MCF 10A (cell line): ENCODE measurements at regions not wholly inside any gene's neighbourhood (a gene's known extent, or its start where the extent isn't known, plus 50 kb on each side); places are given as distances from the start of the nearest gene placed in this dataset.

Experiments used
- BruUV-seq: library from RNA; stranded (reverse); fragments of 400-500 nt; replicated peaks from 2 replicates; lab custom pipeline; 2021; lab: Mats Ljungman, UMichigan
- CTCF ChIA-PET: fragments of 300-600 bp; sonication (Branson Sonifier 250); formaldehyde crosslinking; extraction: SDS; loops from one replicate; lab custom pipeline; 2021; ENCODE audit warnings: antibody characterized with exemption, inconsistent platforms; lab: Yijun Ruan, JAX
- POLR2A ChIA-PET: fragments of 300-600, 350-650 bp; sonication (Branson Sonifier 250); formaldehyde crosslinking; extraction: SDS; loops from one replicate; lab custom pipeline; 2020; ENCODE audit warnings: antibody characterized with exemption, inconsistent platforms; lab: Yijun Ruan, JAX
- DNase-seq: peaks from one replicate; pipeline ENCODE4 v3.0.0-alpha.2; 2018; ENCODE audit not compliant: unreplicated experiment
- H3K27ac Mint-ChIP-seq: one replicate; pipeline ENCODE4 v1.8.0; 2022; ENCODE audit warnings: mild to moderate bottlenecking, low read depth, mixed read lengths; ENCODE audit not compliant: unreplicated experiment
- H3K27me3 Mint-ChIP-seq: one replicate; pipeline ENCODE4 v1.8.0; 2022; ENCODE audit warnings: mixed read lengths; ENCODE audit not compliant: insufficient read depth, unreplicated experiment
- H3K36me3 Mint-ChIP-seq: one replicate; pipeline ENCODE4 v1.8.0; 2022; ENCODE audit warnings: mild to moderate bottlenecking, moderate library complexity, mixed read lengths; ENCODE audit not compliant: insufficient read depth, unreplicated experiment
- H3K4me1 Mint-ChIP-seq: one replicate; pipeline ENCODE4 v1.8.0; 2022; ENCODE audit warnings: mixed read lengths; ENCODE audit not compliant: insufficient read depth, unreplicated experiment
- H3K4me3 Mint-ChIP-seq: one replicate; pipeline ENCODE4 v1.8.0; 2022; ENCODE audit warnings: mild to moderate bottlenecking, moderate library complexity, mixed read lengths; ENCODE audit not compliant: unreplicated experiment
- H3K9me3 Mint-ChIP-seq: one replicate; pipeline ENCODE4 v1.8.0; 2022; ENCODE audit warnings: mixed read lengths; ENCODE audit not compliant: unreplicated experiment
- intact Hi-C: fragments of 100-400 bp; cut with micrococcal nuclease; formaldehyde crosslinking; loops from 2 replicates; pipeline ENCODE4 v1.14.1; 2022
- TF ChIP-seq, protein P1 (sequence below): fragments of 200-600 bp; IDR thresholded peaks from one replicate; pipeline ENCODE4 v1.8.0; 2022; ENCODE audit warnings: antibody characterized with exemption, mild to moderate bottlenecking; ENCODE audit not compliant: unreplicated experiment

DNA sequence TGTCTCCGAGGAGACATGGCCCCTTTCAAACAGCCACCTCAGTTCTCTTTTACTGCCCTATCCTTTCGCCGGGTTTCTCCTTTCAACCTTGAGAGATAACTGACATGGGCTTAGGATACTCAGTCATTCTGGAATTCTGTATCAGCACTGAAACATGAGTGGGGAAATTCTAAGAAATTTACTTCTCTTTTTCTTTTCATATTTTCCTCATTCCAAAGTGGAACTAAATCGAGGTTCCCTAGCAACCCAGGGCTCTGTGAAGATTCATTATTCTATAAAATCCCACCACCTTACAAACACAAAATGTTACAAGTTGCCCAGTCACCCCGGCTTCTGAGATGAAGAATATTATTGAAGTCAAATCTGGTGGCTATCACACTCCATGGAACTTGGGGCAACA lies 319.2 kb downstream of the ENC1 start:
- no peak for DNase-seq
- CTCF ChIA-PET, result no interaction called here
- TF ChIP-seq, protein P1, sequence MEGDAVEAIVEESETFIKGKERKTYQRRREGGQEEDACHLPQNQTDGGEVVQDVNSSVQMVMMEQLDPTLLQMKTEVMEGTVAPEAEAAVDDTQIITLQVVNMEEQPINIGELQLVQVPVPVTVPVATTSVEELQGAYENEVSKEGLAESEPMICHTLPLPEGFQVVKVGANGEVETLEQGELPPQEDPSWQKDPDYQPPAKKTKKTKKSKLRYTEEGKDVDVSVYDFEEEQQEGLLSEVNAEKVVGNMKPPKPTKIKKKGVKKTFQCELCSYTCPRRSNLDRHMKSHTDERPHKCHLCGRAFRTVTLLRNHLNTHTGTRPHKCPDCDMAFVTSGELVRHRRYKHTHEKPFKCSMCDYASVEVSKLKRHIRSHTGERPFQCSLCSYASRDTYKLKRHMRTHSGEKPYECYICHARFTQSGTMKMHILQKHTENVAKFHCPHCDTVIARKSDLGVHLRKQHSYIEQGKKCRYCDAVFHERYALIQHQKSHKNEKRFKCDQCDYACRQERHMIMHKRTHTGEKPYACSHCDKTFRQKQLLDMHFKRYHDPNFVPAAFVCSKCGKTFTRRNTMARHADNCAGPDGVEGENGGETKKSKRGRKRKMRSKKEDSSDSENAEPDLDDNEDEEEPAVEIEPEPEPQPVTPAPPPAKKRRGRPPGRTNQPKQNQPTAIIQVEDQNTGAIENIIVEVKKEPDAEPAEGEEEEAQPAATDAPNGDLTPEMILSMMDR, result no peak
- Mint-ChIP-seq H3K27me3 (no peaks in the 10 kb centered on the region), H3K27ac (no peak overlapping the region), H3K36me3 (peaks cover 7% of the 10 kb centered on the region), H3K4me1 (peaks cover 25% of the 10 kb centered on the region), H3K9me3 (no peaks in the 10 kb centered on the region), H3K4me3 (no peak overlapping the region)
- POLR2A ChIA-PET, result interaction anchor here (0.5 to 0.7 kb wide), 2 partner anchors 64 to 309 kb away, joined by 3 read pairs; no protein-coding TSS in a partner anchor
- intact Hi-C loops, result no loop called here
- BruUV-seq, result no TSS peak

DNA sequence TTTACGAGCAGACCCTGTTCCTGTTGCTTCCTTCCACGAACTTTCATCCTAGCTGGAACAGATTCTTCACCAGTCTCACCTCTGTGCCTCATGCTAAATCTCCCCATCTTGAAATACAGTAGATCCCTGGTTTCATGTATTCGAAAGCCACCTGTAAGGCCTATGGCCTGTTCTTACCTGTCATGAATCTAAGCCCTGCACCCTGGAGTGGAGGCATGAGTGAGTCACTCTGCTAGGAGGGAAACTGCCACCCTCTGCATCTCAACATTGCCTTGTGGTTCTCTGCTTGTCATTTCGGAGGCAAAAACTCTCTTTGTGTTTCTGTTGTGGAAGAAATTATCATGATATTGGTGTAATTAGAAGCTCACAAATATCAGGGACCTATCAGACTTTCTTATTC lies 320.0 kb downstream of the ENC1 start:
- Mint-ChIP-seq H3K4me1 (peaks cover 27% of the 10 kb centered on the region), H3K36me3 (peaks cover 7% of the 10 kb centered on the region), H3K9me3 (no peaks in the 10 kb centered on the region), H3K27ac (peak overlapping the region; percentile 5), H3K4me3 (no peak overlapping the region), H3K27me3 (no peaks in the 10 kb centered on the region)
- ChIA-PET POLR2A (interaction anchor here (0.5 to 0.7 kb wide), 2 partner anchors 63 to 310 kb away, joined by 3 read pairs; no protein-coding TSS in a partner anchor), CTCF (interaction anchor here (0.6 to 0.7 kb wide), 2 partner anchors 243 to 424 kb away, joined by 3 to 4 read pairs; no protein-coding TSS in a partner anchor)
- peak; percentile 27 for DNase-seq
- no TSS peak for BruUV-seq
- intact Hi-C loops, result no loop called here
- TF ChIP-seq, protein P1, result no peak

DNA sequence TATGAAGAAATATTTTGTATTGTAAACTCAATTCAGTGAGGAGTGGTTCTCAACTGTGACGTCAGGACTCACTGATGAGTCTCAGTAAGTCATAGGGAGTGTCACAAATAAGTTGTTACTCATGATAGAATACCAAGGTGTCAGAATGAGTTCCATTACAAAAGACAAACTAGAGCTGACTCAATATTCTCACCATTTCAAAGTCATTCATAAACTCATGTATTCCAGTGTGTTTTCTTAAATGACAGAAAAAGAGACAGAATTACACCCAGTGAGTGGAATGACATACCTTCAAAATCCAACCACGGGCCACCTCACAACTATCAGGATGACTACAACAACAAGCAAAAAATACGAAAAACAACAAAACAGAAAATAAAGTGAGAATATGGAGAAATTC lies 321.5 kb downstream of the ENC1 start:
- Mint-ChIP-seq H3K4me1 (peaks cover 35% of the 10 kb centered on the region), H3K9me3 (no peaks in the 10 kb centered on the region), H3K36me3 (peaks cover 7% of the 10 kb centered on the region), H3K27ac (peak overlapping the region; percentile 65), H3K4me3 (no peak overlapping the region), H3K27me3 (no peaks in the 10 kb centered on the region)
- TF ChIP-seq, protein P1, result no peak
- no TSS peak for BruUV-seq
- intact Hi-C loops, result loop anchor here (10.0 kb wide), 3 partner anchors 64 to 264 kb away; no protein-coding TSS in a partner anchor
- ChIA-PET CTCF (interaction anchor here (0.7 to 0.9 kb wide), 2 partner anchors 10 to 127 kb away, joined by 3 read pairs; no protein-coding TSS in a partner anchor), POLR2A (interaction anchor here (0.6 to 1.0 kb wide), 2 partner anchors 9 to 18 kb away, joined by 3 to 7 read pairs; no protein-coding TSS in a partner anchor)
- DNase-seq, result peak; percentile 42

DNA sequence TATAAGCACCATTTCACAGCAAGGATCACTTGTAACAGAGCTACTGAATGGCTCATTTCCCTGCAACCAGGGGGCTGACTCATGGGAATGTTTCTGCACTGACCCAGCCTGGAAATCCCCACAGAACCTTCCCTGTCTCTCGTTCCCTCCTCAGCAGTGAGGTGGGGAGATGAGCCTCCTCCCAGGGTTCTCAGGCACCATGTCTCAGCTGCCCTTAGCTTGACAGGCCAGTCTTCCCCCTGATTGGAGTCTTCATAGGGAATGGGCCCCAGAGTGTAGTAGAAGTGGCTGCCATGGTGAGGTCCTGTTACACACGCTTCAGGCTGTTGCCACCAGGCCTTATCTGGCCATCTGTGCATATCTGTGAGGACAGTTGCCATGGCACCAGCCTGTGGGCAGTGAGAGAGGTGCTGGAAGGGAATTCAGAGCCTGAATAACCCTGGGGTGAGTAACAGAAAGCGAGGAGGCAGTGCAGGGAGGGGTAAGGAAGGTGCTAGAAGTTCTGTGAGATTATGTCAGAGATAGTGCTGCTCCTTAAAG lies 324.4 kb downstream of the ENC1 start:
- Mint-ChIP-seq H3K36me3 (peaks cover 7% of the 10 kb centered on the region), H3K27me3 (no peaks in the 10 kb centered on the region), H3K9me3 (no peaks in the 10 kb centered on the region), H3K27ac (peak overlapping the region; percentile 97), H3K4me1 (peaks cover 35% of the 10 kb centered on the region), H3K4me3 (no peak overlapping the region)
- POLR2A ChIA-PET, result interaction anchor here (0.6 to 1.5 kb wide), 9 partner anchors 13 to 730 kb away, joined by 3 to 9 read pairs (median 4); partner anchors contain the start of gene ENC1
- BruUV-seq, result no TSS peak
- intact Hi-C loops, result loop anchor here (2.0 to 10.0 kb wide), 4 partner anchors 61 to 325 kb away; partner anchors contain the start of gene ENC1
- CTCF ChIA-PET, result interaction anchor here (0.6 to 1.8 kb wide), 4 partner anchors 8 to 327 kb away, joined by 3 to 5 read pairs (median 3); no protein-coding TSS in a partner anchor
- peak; percentile 88 for DNase-seq
- TF ChIP-seq, protein P1, result no peak
